Umbilical cord (tissue), 1 donor: ENCODE measurements at regions not wholly inside any gene's neighbourhood (a gene's known extent, or its start where the extent isn't known, plus 50 kb on each side); places are given as distances from the start of the nearest gene placed in this dataset.
"Not testable (repeated sequence)": the region's sequence is repeated elsewhere in the genome, so short reads cannot be mapped to it uniquely, and the experiment has no call there.

ENCODE experiments used
- DNase-seq: peaks from one replicate; pipeline ENCODE4 v3.0.0-alpha.2; 2015; ENCODE audit warnings: low spot score

GRCh38 chrX:142499992-142500391 lies 294.9 kb upstream of the MAGEC2 start:
- DNase-seq: no peak

DNA sequence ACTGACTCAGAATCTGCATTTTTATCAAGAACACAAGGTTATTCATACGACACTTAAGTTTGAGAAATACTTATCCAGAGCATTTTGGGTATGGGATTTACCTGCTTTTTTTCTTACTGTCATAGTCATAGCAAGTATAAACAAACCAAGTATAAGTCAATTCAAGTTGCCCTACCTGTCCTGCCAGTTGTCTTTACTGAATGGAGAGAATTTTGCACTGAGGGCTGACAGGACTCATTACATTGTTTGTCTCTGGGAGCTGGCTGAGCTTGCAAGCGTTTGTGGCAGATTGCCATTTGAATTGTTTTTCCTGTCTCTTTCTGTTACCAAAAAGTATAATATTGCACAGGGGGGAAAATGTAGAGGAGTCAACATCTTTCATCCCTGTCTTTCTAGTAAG lies 278.9 kb upstream of the MAGEC2 start:
- DNase-seq: peak; percentile 27

DNA sequence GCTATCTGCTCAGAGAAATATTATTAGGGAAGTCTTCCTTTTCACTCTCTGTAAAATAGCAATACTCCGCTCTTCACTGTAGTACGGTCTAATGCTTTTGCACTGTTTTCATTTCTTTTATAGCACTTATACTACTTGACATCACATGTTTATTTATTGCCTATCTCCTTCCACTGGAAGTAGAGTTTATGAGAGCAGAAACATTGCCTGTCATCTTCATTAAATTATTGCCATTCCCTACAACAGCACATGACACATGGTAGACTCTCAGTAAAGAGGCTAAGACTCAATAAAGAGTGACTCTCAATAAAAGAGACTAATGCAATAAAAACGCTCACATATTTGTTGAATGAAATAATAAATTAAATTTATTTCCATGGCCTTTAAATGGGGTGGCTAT lies 241.3 kb upstream of the MAGEC2 start:
- DNase-seq: no peak

DNA sequence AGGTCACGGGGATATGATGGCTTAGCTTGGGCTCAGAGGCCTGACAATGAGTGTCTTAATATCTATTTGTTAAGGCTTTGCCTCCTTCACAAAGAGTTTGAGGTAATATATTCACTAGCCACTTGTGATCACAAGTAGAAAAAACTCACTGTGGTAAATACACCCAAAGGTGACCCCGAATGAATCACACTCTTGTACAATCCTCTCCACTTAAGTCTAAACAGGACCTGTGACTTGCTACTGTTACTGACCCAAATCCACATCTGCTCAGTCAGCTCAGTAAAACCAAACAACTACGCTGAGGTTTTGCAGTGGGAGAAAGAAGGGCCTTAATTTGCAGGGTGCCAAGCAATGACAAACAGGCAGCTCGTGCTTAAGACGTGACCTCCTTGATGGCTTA lies 223.8 kb upstream of the MAGEC2 start:
- no peak for DNase-seq

DNA sequence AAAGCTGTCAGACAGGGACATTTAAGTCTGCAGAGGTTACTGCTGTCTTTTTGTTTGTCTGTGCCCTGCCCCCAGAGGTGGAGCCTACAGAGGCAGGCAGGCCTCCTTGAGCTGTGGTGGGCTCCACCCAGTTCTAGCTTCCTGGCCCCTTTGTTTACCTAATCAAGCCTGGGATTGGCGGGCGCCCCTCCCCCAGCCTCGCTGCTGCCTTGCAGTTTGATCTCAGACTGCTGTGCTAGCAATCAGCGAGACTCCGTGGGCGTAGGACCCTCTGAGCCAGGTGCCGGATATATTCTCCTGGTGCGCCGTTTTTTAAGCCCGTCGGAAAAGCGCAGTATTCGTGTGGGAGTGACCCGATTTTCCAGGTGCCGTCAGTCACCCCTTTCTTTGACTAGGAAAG lies 185.9 kb upstream of the MAGEC2 start:
- not testable (repeated sequence) for DNase-seq

- DNase-seq: no peak
These were observed 158.4 kb upstream of the MAGEC2 start for GRCh38 chrX:142363501-142363900.

DNA sequence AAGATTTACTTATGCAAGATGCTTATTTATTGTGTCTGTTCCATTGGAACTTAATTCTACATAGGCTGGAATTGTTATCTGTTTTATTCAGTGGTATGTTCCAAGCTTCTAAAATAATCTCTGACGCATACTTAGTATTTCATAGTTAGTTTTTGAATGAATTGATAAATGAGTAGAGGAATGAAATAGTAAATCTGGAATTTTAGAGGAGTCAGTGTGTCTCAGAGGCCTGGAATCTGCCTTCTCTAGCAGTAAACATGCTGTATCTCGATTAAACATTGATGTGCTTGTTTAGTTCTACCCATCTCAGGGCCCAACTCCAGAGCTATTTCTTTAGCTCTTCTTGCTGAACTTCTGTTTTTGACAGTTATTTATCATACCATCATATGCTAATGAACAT lies 154.2 kb upstream of the MAGEC2 start:
- peak; percentile 26 for DNase-seq

GRCh38 chrX:142327182-142327581 lies 122.1 kb upstream of the MAGEC2 start:
- no peak for DNase-seq

DNA sequence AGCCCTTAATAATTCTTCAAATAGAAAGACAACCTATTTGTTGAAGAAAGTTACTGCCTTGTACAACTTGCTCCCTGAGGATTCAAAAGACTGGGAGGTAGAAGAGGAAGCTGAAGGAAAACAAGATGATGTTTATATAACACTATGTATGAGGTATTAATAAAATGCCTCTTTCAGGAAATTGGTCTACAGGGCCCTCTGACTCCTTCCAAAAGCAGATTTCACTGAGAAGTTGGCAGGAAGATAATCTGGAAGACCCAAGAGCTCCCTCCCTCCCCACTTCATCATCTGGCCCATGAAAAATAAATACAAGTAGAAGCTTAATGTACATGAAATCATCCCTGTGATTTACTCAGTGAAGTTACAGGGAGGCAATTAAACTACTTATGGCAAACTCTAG lies 107.5 kb upstream of the MAGEC2 start:
- no peak for DNase-seq

GRCh38 chrX:142299406-142299805 lies 94.3 kb upstream of the MAGEC2 start:
- no peak for DNase-seq

DNA sequence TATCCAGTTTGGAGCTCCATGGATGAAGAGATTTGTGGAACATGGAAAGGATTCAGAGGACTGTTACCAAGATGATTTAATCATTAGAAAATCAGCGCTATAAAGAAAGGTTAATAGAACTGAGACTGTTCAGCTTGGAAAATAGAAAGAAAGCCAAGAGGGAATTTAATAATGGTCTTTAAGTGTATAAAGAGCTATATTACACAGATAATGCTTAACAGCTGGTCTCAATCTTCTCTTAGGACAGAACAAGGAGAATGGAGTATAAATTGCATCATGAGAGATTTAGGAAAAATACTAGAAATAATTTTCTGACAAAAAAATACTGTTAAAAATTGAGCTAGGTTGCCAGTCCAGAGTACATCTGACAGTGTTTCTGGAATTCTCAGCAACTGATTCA lies 91.3 kb upstream of the MAGEC2 start:
- peak; percentile 78 for DNase-seq

GRCh38 chrX:142295190-142295589 lies 90.1 kb upstream of the MAGEC2 start:
- DNase-seq: peak; percentile 5

GRCh38 chrX:142270166-142270565 lies 65.1 kb upstream of the MAGEC2 start:
- DNase-seq: not testable (repeated sequence)

GRCh38 chrX:142266417-142266816 lies 61.3 kb upstream of the MAGEC2 start:
- no peak for DNase-seq

DNA sequence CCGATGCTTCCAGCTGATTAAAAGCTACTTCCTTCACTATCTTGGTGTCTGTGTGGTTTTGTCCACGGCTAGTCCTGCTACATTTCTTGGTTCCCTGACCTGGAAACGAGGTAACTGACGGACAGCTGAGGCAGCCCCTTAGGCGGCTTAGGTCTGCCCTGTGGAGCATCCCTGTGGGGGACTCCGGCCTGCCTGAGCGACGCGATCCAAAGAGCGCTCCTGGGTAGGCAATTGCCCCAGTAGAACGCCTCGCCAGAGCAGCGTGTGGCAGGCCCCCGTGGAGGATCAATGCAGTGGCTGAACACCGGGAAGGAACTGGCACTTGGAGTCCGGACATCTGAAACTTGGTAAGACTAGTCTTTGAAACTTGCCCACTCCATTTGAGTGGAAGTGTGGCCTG lies 60.5 kb upstream of the MAGEC2 start:
- DNase-seq: not testable (repeated sequence)

DNA sequence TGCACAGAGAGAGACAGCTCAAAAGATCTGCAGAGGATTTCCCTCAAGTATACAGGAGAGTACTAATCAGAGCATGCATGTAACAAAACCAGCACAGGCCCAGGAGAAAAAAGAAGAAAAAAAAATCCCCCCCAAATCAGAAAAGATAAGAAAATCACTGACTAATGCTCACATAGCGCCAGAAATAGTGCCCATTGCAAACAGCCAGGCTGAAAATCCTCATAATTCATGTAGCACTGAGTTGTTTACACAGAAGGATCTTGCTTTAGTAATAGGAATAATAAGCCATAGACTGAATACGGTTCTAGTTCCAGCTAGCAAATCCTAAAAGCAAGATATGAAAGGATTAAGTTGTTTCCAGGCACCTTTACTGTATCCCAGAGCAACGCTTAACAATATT lies 51.8 kb upstream of the MAGEC2 start:
- DNase-seq: peak; percentile 87
